NT2/D1 (cell line): ENCODE measurements at regions not wholly inside any gene's neighbourhood (a gene's known extent, or its start where the extent isn't known, plus 50 kb on each side); places are given as distances from the start of the nearest gene placed in this dataset.

Source experiments
- YY1 ChIP-seq: IDR thresholded peaks from 2 replicates; pipeline ENCODE4 v1.6.1; 2011; ENCODE audit not compliant: insufficient read length, insufficient read depth
- ZNF274 ChIP-seq: IDR thresholded peaks from 2 replicates; pipeline ENCODE4 v1.6.1; 2011; ENCODE audit warnings: mild to moderate bottlenecking, low read depth, low read length

- no peak for TF ChIP-seq ZNF274
- TF ChIP-seq YY1 = no peak
Observed at GRCh38 chr4:157664726-157665125, 444.2 kb downstream of the GRIA2 start.
